ENCODE measurements at regions not wholly inside any gene's neighbourhood (a gene's known extent, or its start where the extent isn't known, plus 50 kb on each side); places are given as distances from the start of the nearest gene placed in this dataset.

- POLR2A ChIA-PET, result no interaction called here
- H3K9me3 Mint-ChIP-seq (ENCODE audit: unreplicated experiment), result no peaks in the 10 kb centered on the region
- no peaks in the 10 kb centered on the region for H3K36me3 Mint-ChIP-seq (ENCODE audit: insufficient read depth, unreplicated experiment)
- no peak overlapping the region for H3K27ac Mint-ChIP-seq (ENCODE audit: low read depth, unreplicated experiment)
- H3K27me3 Mint-ChIP-seq (ENCODE audit: insufficient read depth, unreplicated experiment), result no peaks in the 10 kb centered on the region
- no peak overlapping the region for H3K4me3 Mint-ChIP-seq (ENCODE audit: unreplicated experiment)
- no peak for DNase-seq (ENCODE audit: unreplicated experiment)
- no TSS peak for BruUV-seq (replicated peaks)
- H3K4me1 Mint-ChIP-seq (ENCODE audit: insufficient read depth, unreplicated experiment), result peaks cover 18% of the 10 kb centered on the region
- intact Hi-C loops (cut with micrococcal nuclease), result loop anchor here (5.0 kb wide), 1 partner anchor 386 kb away; no protein-coding TSS in a partner anchor
- TF ChIP-seq CTCF (IDR thresholded peaks at IDR 0.05; ENCODE audit: unreplicated experiment), result no peak
- CTCF ChIA-PET, result interaction anchor here (0.9 kb wide), 2 partner anchors 45 to 113 kb away, joined by 3 read pairs; no protein-coding TSS in a partner anchor
Observed at GRCh38 chr5:33303579-33304095, 137.1 kb upstream of the TARS1 start.

- no peaks in the 10 kb centered on the region for H3K27me3 Mint-ChIP-seq (ENCODE audit: insufficient read depth, unreplicated experiment)
- peaks cover 16% of the 10 kb centered on the region for H3K4me1 Mint-ChIP-seq (ENCODE audit: insufficient read depth, unreplicated experiment)
- BruUV-seq (replicated peaks), result no TSS peak
- intact Hi-C loops (cut with micrococcal nuclease), result loop anchor here (5.0 kb wide), 1 partner anchor 387 kb away; no protein-coding TSS in a partner anchor
- no peak overlapping the region for H3K27ac Mint-ChIP-seq (ENCODE audit: low read depth, unreplicated experiment)
- TF ChIP-seq CTCF (IDR thresholded peaks at IDR 0.05; ENCODE audit: unreplicated experiment), result no peak
- no peak for DNase-seq (ENCODE audit: unreplicated experiment)
- ChIA-PET POLR2A (no interaction called here), CTCF (interaction anchor here (0.9 kb wide), 1 partner anchor 114 kb away, joined by 3 read pairs; no protein-coding TSS in a partner anchor)
- H3K36me3 Mint-ChIP-seq (ENCODE audit: insufficient read depth, unreplicated experiment), result no peaks in the 10 kb centered on the region
- H3K9me3 Mint-ChIP-seq (ENCODE audit: unreplicated experiment), result no peaks in the 10 kb centered on the region
- H3K4me3 Mint-ChIP-seq (ENCODE audit: unreplicated experiment), result no peak overlapping the region
Observed at GRCh38 chr5:33304601-33305000, 136.2 kb upstream of the TARS1 start.

GRCh38 chr5:33305572-33305971 lies 135.2 kb upstream of the TARS1 start:
- ChIA-PET POLR2A (no interaction called here), CTCF (no interaction called here)
- DNase-seq (ENCODE audit: unreplicated experiment), result no peak
- Mint-ChIP-seq H3K27me3 (ENCODE audit: insufficient read depth, unreplicated experiment) (no peaks in the 10 kb centered on the region), H3K27ac (ENCODE audit: low read depth, unreplicated experiment) (no peak overlapping the region), H3K36me3 (ENCODE audit: insufficient read depth, unreplicated experiment) (no peaks in the 10 kb centered on the region), H3K4me1 (ENCODE audit: insufficient read depth, unreplicated experiment) (peaks cover 15% of the 10 kb centered on the region), H3K4me3 (ENCODE audit: unreplicated experiment) (no peak overlapping the region), H3K9me3 (ENCODE audit: unreplicated experiment) (peaks cover 3% of the 10 kb centered on the region)
- no TSS peak for BruUV-seq (replicated peaks)
- intact Hi-C loops (cut with micrococcal nuclease), result no loop called here
- TF ChIP-seq CTCF (IDR thresholded peaks at IDR 0.05; ENCODE audit: unreplicated experiment), result no peak

DNA sequence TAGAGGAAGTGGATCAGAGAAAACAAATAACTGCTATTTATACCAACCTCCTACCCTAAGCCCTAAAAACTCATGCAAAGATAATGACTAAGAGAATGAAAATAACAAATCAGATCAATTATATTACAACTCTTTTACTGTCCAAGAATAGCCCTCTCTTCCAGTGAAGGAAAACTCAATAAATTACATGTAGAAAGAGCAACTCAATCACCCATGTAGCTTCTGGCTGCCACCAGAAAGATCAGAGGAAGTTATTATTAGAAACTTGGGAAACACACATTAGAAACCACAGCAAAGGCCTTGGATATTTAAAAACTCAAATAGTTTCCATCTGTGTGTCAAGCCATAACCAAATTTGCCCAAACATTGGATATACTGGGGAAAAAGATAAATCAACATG lies 134.0 kb upstream of the TARS1 start:
- BruUV-seq (replicated peaks), result no TSS peak
- Mint-ChIP-seq H3K36me3 (ENCODE audit: insufficient read depth, unreplicated experiment) (no peaks in the 10 kb centered on the region), H3K4me1 (ENCODE audit: insufficient read depth, unreplicated experiment) (peaks cover 24% of the 10 kb centered on the region), H3K27ac (ENCODE audit: low read depth, unreplicated experiment) (no peak overlapping the region), H3K4me3 (ENCODE audit: unreplicated experiment) (no peak overlapping the region), H3K9me3 (ENCODE audit: unreplicated experiment) (peaks cover 15% of the 10 kb centered on the region), H3K27me3 (ENCODE audit: insufficient read depth, unreplicated experiment) (no peaks in the 10 kb centered on the region)
- no peak for TF ChIP-seq CTCF (IDR thresholded peaks at IDR 0.05; ENCODE audit: unreplicated experiment)
- ChIA-PET POLR2A (no interaction called here), CTCF (no interaction called here)
- intact Hi-C loops (cut with micrococcal nuclease), result no loop called here
- no peak for DNase-seq (ENCODE audit: unreplicated experiment)
